GM12865 (cell line): ENCODE measurements at regions not wholly inside any gene's neighbourhood (a gene's known extent, or its start where the extent isn't known, plus 50 kb on each side); places are given as distances from the start of the nearest gene placed in this dataset.
A peak's percentile ranks its signal among the peaks of the same experiment; 100 is the strongest.

Experiments
- DNase-seq: peaks from one replicate; pipeline ENCODE4 v3.0.0; 2010; ENCODE audit warnings: low read depth
- H3K4me3 ChIP-seq: 2 replicates; pipeline ENCODE4 v1.5.1; 2011; ENCODE audit warnings: mild to moderate bottlenecking, low read depth, low read length, control low read depth
- CTCF ChIP-seq: IDR thresholded peaks from 2 replicates; pipeline ENCODE4 v1.5.1; 2011; ENCODE audit warnings: low read length, control low read depth, low read depth, inconsistent platforms; ENCODE audit not compliant: insufficient read depth; ENCODE audit errors: missing control alignments

GRCh38 chr4:112751447-112751846, 114.5 kb downstream of the LARP7 start:
- H3K4me3 ChIP-seq = no peak overlapping the region
- no peak for DNase-seq
- TF ChIP-seq CTCF = no peak

- no peak overlapping the region for H3K4me3 ChIP-seq
- no peak for TF ChIP-seq CTCF
- DNase-seq = no peak
These were observed 115.1 kb downstream of the LARP7 start for GRCh38 chr4:112752061-112752460.

GRCh38 chr4:112752510-112752909, 115.6 kb downstream of the LARP7 start:
- no peak overlapping the region for H3K4me3 ChIP-seq
- no peak for DNase-seq
- no peak for TF ChIP-seq CTCF

- no peak for TF ChIP-seq CTCF
- DNase-seq = no peak
These were observed 116.4 kb downstream of the LARP7 start for GRCh38 chr4:112753333-112753732.

GRCh38 chr4:112759313-112759712, 122.4 kb downstream of the LARP7 start:
- no peak overlapping the region for H3K4me3 ChIP-seq
- TF ChIP-seq CTCF = no peak
- no peak for DNase-seq

More at GRCh38 chr4:112753333-112753732, 116.4 kb downstream of the LARP7 start:
- H3K4me3 ChIP-seq = no peak overlapping the region

GRCh38 chr4:112765317-112765974, 128.5 kb downstream of the LARP7 start:
- no peak overlapping the region for H3K4me3 ChIP-seq
- peak; percentile 52 for DNase-seq
- TF ChIP-seq CTCF = peak; percentile 57

GRCh38 chr4:112766422-112766821, 129.5 kb downstream of the LARP7 start:
- peak; percentile 48 for DNase-seq
- peak; percentile 34 for TF ChIP-seq CTCF
- H3K4me3 ChIP-seq = no peak overlapping the region
